PC-3 (cell line): ENCODE measurements at regions not wholly inside any gene's neighbourhood (a gene's known extent, or its start where the extent isn't known, plus 50 kb on each side); places are given as distances from the start of the nearest gene placed in this dataset.

ENCODE experiments used
- ATAC-seq: fragments of 200-7000 bp; cut with Tn5 transposase; 2 replicates; pipeline ENCODE4 v1.9.1; 2020; ENCODE audit warnings: mild to moderate bottlenecking, moderate library complexity
- BruUV-seq: library from RNA; stranded (reverse); fragments of 400-500 nt; replicated peaks from 2 replicates; lab custom pipeline; 2021; lab: Mats Ljungman, UMichigan
- CTCF ChIA-PET: fragments of 300-600 bp; sonication (Branson Sonifier 250); formaldehyde crosslinking; loops from one replicate; lab custom pipeline; 2022; ENCODE audit warnings: antibody characterized with exemption; lab: Charles Lee
- POLR2A ChIA-PET: fragments of 300-600 bp; sonication (Branson Sonifier 250); formaldehyde crosslinking; loops from one replicate; lab custom pipeline; 2022; ENCODE audit warnings: antibody characterized with exemption; ENCODE audit not compliant: unreplicated experiment; lab: Charles Lee
- DNase-seq: peaks from one replicate; pipeline ENCODE4 v3.0.0-alpha.2; 2015
- H2AFZ ChIP-seq: fragments of 300-600 bp; sonication (generic); 2 replicates; pipeline ENCODE4 v1.6.0; 2016; ENCODE audit warnings: antibody characterized with exemption, low read length
- H3F3A ChIP-seq: fragments of 300-600 bp; sonication (generic); one replicate; pipeline ENCODE4 v1.6.0; 2017; ENCODE audit warnings: antibody characterized with exemption, low read length, control low read depth, mild to moderate bottlenecking; ENCODE audit not compliant: unreplicated experiment
- H3K27ac ChIP-seq: fragments of 300-600 bp; sonication (generic); 2 replicates; pipeline ENCODE4 v1.5.1; 2016; ENCODE audit warnings: mild to moderate bottlenecking, low read length
- H3K27me3 ChIP-seq: fragments of 300-600 bp; sonication (generic); 2 replicates; pipeline ENCODE4 v1.6.1; 2016; ENCODE audit warnings: low read length, mixed read lengths
- H3K36me3 ChIP-seq: fragments of 300-600 bp; sonication (generic); 2 replicates; pipeline ENCODE4 v1.6.1; 2016; ENCODE audit warnings: low read depth, mixed run types, low read length, mixed read lengths
- H3K4me1 ChIP-seq: fragments of 300-600 bp; sonication (generic); 2 replicates; pipeline ENCODE4 v1.5.1; 2016; ENCODE audit warnings: low read length; ENCODE audit not compliant: insufficient read depth
- H3K4me2 ChIP-seq: fragments of 300-600 bp; sonication (generic); 2 replicates; pipeline ENCODE4 v1.6.0; 2016; ENCODE audit warnings: low read length
- H3K4me3 ChIP-seq: fragments of 300-600 bp; sonication (generic); 2 replicates; pipeline ENCODE4 v1.5.1; 2016; ENCODE audit warnings: mild to moderate bottlenecking, low read length, mixed read lengths
- H3K79me2 ChIP-seq: fragments of 300-600 bp; sonication (generic); 2 replicates; pipeline ENCODE4 v1.6.1; 2017; ENCODE audit warnings: low read length, mixed read lengths
- H3K9ac ChIP-seq: fragments of 300-600 bp; sonication (generic); 2 replicates; pipeline ENCODE4 v1.6.0; 2016; ENCODE audit warnings: mild to moderate bottlenecking, low read length
- H3K9me2 ChIP-seq: fragments of 300-600 bp; sonication (generic); replicated peaks from 2 replicates; pipeline ENCODE4 v1.6.1; 2016; ENCODE audit warnings: mixed run types, low read length, mixed read lengths
- H3K9me3 ChIP-seq: fragments of 300-600 bp; sonication (generic); 2 replicates; pipeline ENCODE4 v1.6.1; 2016; ENCODE audit warnings: low read length, mixed read lengths
- H4K20me1 ChIP-seq: fragments of 300-600 bp; sonication (generic); 2 replicates; pipeline ENCODE4 v1.6.1; 2016; ENCODE audit warnings: low read length, mixed read lengths
- CTCF ChIP-seq: fragments of 300-600 bp; sonication (generic); conservative IDR thresholded peaks from 2 replicates; pipeline ENCODE4 v1.5.1; 2017; ENCODE audit warnings: antibody characterized with exemption, low read depth, mild to moderate bottlenecking, low read length
- EZH2 ChIP-seq: fragments of 300-600 bp; sonication (generic); IDR thresholded peaks from one replicate; pipeline ENCODE4 v1.6.1; 2017; ENCODE audit warnings: antibody characterized with exemption, mild to moderate bottlenecking, low read length; ENCODE audit not compliant: unreplicated experiment
- EZH2phosphoT487 ChIP-seq: fragments of 300-600 bp; sonication (generic); IDR thresholded peaks from 2 replicates; pipeline ENCODE4 v1.6.1; 2018; ENCODE audit warnings: mild to moderate bottlenecking, antibody characterized with exemption, low read length, borderline replicate concordance
- intact Hi-C: fragments of 100-400 bp; cut with micrococcal nuclease; formaldehyde crosslinking; loops from 2 replicates; pipeline ENCODE4 v1.9.0; 2023

DNA sequence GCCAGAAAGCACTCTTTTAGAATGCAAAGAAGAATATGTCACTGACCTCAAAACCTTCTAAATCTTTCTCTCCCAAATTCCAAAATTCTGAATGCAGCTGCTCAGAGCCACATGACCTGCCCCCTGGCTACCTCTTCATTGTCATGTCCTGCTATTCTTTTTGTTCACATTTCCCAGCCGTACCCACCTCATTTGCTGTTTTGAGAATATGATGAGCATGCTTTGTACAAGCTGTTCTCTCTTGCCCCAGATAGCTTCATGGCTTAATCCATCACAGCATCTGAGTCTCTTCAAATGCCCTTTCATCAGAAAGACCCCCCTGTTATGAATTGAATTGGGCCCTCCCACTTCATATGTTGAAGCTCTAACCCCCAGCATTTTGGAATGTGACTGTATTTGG, 214.3 kb downstream of the KCNS3 start:
- H3K27ac ChIP-seq = no peak overlapping the region
- DNase-seq (no peak), ATAC-seq (no peak)
- H3K4me1 ChIP-seq = no peaks in the 10 kb centered on the region
- intact Hi-C loops = no loop called here
- H3K9me2 ChIP-seq = no peaks in the 10 kb centered on the region
- H3K4me2 ChIP-seq = no peak overlapping the region
- H3K9ac ChIP-seq = no peak overlapping the region
- ChIA-PET CTCF (no interaction called here), POLR2A (no interaction called here)
- no peaks in the 10 kb centered on the region for H3F3A ChIP-seq
- H4K20me1 ChIP-seq = no peaks in the 10 kb centered on the region
- no TSS peak for BruUV-seq
- no peaks in the 10 kb centered on the region for H3K79me2 ChIP-seq
- H3K36me3 ChIP-seq = no peaks in the 10 kb centered on the region
- no peak for TF ChIP-seq EZH2phosphoT487
- no peak overlapping the region for H3K4me3 ChIP-seq
- H2AFZ ChIP-seq = no peak overlapping the region
- H3K9me3 ChIP-seq = no peaks in the 10 kb centered on the region
- H3K27me3 ChIP-seq = peaks cover 51% of the 10 kb centered on the region

GRCh38 chr2:18085593-18085992, 207.1 kb downstream of the KCNS3 start:
- H2AFZ ChIP-seq = no peak overlapping the region
- no peaks in the 10 kb centered on the region for H3F3A ChIP-seq
- no TSS peak for BruUV-seq
- no peaks in the 10 kb centered on the region for H3K4me1 ChIP-seq
- TF ChIP-seq EZH2 = no peak
- no peak for TF ChIP-seq EZH2phosphoT487
- no peak for TF ChIP-seq CTCF
- ChIA-PET CTCF (no interaction called here), POLR2A (no interaction called here)
- H3K9ac ChIP-seq = no peak overlapping the region
- no peak overlapping the region for H3K4me3 ChIP-seq
- ATAC-seq (no peak), DNase-seq (no peak)
- intact Hi-C loops = no loop called here
- H3K27me3 ChIP-seq = peaks cover 17% of the 10 kb centered on the region; the same call in 1 of the 2 replicates
- H3K9me2 ChIP-seq = no peaks in the 10 kb centered on the region
- H3K9me3 ChIP-seq = no peaks in the 10 kb centered on the region
- H4K20me1 ChIP-seq = no peaks in the 10 kb centered on the region
- no peak overlapping the region for H3K27ac ChIP-seq
- H3K4me2 ChIP-seq = no peak overlapping the region
- no peaks in the 10 kb centered on the region for H3K79me2 ChIP-seq
- no peaks in the 10 kb centered on the region for H3K36me3 ChIP-seq

GRCh38 chr2:18084376-18084775, 205.9 kb downstream of the KCNS3 start:
- no peaks in the 10 kb centered on the region for H4K20me1 ChIP-seq
- H3K9me2 ChIP-seq = no peaks in the 10 kb centered on the region
- H3K79me2 ChIP-seq = no peaks in the 10 kb centered on the region
- H3K4me2 ChIP-seq = no peak overlapping the region
- H3K4me3 ChIP-seq = no peak overlapping the region
- TF ChIP-seq EZH2phosphoT487 (no peak), EZH2 (no peak), CTCF (no peak)
- ChIA-PET CTCF (no interaction called here), POLR2A (no interaction called here)
- no peaks in the 10 kb centered on the region for H3K4me1 ChIP-seq
- intact Hi-C loops = no loop called here
- H3K27me3 ChIP-seq = peaks cover 7% of the 10 kb centered on the region; the same call in 1 of the 2 replicates
- DNase-seq (no peak), ATAC-seq (no peak)
- no peak overlapping the region for H3K27ac ChIP-seq
- H3F3A ChIP-seq = no peaks in the 10 kb centered on the region
- no peaks in the 10 kb centered on the region for H3K36me3 ChIP-seq
- no peaks in the 10 kb centered on the region for H3K9me3 ChIP-seq
- no peak overlapping the region for H3K9ac ChIP-seq
- no peak overlapping the region for H2AFZ ChIP-seq
- BruUV-seq = no TSS peak
